ENCODE measurements at regions not wholly inside any gene's neighbourhood (a gene's known extent, or its start where the extent isn't known, plus 50 kb on each side); places are given as distances from the start of the nearest gene placed in this dataset.

DNA sequence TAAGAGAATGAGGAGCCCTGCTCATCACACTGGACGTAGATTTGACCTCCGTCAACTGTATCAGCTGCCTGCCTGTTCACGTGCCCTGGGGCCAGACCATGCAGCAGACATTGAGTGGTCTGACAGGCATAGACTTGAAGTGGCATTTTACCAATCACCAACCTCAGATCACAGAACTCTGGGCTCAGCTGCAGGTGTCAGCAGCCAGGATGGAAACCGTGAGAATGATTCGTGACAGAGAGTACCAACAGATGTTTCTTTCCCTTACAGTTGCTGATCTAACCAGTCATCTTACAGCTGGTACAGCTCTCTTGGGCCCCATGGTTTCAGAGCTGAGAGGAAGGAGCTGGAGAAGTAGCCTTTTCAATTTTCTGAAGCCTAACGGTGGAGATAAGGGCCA is 148.9 kb downstream of the EN1 start:
- DNase-seq, result no peak

DNA sequence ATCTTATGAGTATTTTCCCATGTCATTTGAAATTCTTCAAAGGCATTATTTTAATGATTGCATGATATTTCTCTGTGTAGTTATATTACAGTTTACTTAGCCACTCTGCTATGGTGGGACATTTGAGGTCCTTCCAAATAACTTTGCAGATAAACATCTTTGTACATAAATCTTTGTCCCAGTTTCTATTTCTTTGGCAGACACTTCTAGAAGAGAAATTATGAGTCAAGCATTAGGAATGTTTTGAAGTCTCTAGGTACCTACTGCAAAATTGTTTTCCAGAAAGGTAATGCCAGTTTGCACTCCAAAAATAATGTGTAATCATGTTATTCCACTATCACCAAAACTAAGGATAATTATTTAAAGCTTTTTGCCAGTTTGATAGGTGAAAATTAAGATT is 149.7 kb downstream of the EN1 start:
- DNase-seq, result no peak

DNA sequence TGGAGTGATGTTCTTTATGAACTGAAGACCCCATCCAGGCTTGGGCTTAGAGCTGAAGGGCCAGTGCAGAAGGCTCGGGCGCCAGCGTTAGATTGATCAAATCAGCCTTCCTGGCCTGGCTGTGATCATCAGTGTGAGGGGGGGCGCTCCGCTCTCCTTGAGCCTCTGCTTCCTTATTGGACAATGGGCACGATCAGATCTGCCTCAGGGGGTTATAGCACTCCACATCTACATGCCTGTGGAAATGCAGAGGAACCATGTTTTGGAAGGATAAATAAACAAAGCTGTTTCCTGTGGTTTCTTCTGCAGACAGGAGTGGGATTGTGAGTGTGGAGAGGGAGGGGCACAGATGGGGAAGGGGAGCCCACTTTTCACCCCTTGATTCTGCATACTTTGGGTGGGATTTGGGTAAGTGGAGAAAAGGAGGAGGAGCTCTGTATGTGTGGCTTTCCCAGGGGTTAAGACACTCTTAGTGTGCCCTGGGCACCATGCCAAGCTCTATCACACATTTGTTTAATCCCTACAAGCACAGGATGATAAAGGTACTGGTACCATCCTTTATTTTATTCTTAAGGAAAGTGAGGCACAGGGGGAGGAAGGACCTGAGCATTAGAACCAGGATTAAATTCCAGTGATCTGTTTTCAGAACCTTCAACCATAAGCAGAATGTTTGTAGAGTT is 150.5 kb downstream of the EN1 start:
- no peak for DNase-seq

- DNase-seq, result no peak
Observed at GRCh38 chr2:118693287-118693822, 154.1 kb downstream of the EN1 start.

- no peak for DNase-seq
Observed at GRCh38 chr2:118689874-118690273, 157.6 kb downstream of the EN1 start.

DNA sequence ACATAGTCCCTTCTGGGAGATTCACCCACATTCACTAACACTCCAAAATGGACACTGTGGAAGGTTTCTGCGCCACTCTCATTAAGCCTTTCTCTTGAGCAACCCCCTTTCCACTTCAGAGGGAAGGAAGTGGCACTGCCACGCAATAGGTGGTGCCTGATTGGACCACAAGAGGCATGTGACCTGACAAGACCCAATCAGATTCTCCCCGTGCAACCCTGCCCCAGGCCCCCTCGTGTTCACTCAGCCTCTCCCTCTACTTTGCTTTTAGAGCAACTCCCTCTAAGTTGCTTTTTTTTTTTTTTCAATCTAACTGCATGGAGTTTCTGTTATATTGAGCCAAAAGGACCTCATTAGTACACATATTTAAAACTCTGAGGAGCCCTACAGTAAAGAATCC is 158.0 kb downstream of the EN1 start:
- DNase-seq, result no peak

GRCh38 chr2:118689033-118689432 is 158.4 kb downstream of the EN1 start:
- no peak for DNase-seq

GRCh38 chr2:118687698-118688097 is 159.8 kb downstream of the EN1 start:
- no peak for DNase-seq

DNA sequence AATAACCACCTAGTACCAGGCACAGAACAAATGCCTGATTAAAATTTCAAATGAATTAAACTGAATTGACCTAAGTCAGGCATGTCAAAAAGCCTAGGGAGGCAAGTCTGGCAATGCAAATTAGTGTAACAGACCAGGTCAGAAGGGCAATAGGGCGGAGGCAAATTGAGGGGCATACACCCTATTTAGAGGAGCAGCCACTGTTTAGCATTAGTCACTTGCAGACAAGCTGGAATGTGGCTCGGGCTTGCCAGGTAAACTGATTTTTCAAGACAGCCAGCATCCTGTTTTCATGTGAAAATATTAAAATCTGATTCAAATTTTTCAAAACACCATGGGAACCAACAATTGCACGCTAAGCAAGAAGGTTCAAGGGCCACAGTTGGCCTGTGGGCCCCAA is 160.3 kb downstream of the EN1 start:
- DNase-seq, result no peak

DNA sequence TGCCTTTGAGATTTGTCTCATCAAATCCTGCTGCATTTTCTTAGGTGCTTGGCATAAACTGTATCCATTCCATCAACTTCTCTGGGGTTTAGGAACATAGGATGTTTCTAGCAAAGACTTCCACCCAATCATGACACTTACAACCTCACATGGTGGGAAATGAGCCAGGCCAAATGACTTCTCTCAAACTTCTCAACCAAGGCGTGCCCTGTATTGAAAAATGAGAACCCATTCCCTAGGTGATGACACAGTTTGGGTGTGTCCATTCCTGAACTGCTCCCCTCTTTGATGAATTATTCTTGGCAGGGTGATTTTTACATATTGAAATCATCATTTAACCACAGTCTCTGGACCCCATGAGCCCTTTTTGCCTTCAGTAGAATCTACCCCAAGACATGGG is 161.1 kb downstream of the EN1 start:
- DNase-seq, result no peak

GRCh38 chr2:118683460-118683859 is 164.0 kb downstream of the EN1 start:
- no peak for DNase-seq

DNA sequence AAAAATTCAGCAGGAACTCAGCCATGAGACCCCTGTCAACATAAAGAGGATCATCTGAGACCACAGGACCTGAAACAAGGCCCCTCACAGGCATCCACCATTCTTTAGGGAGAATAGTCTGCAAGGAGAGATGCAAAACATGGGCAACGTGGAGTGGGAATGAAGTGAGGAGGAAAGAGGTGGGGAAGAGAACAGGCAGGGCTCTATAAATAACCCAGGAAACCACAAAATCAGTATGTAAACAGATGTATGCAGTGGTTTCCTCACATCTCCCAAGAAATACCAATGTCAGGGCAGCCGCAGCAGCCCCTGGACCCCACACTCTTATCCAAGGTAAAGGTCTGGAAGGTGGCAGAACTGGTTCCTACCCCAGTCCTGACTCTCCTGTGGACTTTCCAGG is 168.5 kb downstream of the EN1 start:
- no peak for DNase-seq

DNA sequence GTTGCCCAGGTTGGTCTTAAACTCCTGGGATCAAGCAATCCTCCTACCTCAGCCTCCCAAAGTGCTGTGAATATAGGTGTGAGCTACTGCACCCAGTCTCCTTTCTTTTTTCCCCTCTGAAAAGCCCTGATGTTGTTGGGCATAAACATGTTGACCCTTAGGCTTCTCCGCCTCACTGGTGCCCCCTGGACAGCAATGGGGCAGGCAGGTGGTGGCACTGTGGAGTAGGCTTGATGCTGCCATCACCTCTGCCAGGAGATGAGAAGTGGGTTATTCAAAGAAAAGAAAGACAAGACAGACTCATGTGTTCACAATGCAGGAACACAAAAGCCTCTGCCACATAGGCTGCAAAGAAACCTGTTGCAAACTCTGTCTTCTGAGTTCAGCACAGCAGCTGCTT is 169.9 kb downstream of the EN1 start:
- DNase-seq, result no peak

GRCh38 chr2:118675531-118675930 is 171.9 kb downstream of the EN1 start:
- DNase-seq, result no peak

DNA sequence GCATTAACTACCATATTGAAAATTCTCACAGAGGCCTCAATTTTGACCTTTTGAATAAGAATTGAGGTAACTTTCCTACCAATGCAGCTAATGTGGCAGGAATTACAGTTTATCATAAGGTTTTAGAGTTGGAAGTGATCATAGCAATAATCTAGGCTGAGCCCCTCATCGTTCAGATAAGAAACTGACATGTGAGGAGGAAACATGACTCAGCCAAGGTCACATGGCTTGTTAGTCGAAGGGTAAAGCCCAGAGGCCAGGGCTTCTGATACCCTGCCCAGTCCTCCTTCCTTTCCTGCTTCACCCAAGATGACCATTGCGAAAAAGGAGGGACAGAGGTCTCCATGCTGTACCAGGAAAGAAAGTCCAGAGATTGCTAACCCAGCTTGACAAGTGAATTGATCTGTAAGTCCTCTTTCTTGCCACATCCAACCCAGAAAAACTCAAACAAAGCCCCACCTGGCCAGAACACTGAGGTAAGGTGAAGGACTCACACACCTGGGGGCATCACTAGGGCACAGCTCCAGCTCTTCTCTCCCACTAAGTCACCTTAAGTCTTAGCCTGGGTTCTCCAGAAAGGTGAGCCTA is 174.8 kb downstream of the EN1 start:
- no peak for DNase-seq

GRCh38 chr2:118671701-118672454 is 175.6 kb downstream of the EN1 start:
- DNase-seq, result no peak

DNA sequence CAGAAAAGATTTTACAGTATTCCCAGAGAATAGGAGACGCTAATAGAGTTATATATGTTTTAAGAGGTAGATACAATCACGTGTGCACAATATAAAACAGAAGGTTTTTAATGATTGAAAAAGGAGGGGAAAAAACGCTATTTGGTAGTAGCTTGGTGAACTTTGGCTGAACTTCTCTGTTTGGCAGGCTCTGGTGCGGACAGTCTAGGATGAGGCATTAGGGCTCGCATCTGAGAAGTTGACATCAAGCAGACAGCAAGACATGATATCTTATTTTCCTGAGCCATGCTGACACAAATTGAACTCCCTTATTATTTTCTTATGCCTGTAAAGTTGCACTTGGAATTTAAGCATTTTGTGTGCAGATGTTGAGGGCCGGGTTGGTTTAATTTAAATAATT is 176.6 kb downstream of the EN1 start:
- DNase-seq, result no peak

- DNase-seq, result no peak
Observed at GRCh38 chr2:118670276-118670675, 177.2 kb downstream of the EN1 start.

- DNase-seq, result no peak
Observed at GRCh38 chr2:118669654-118670053, 177.8 kb downstream of the EN1 start.

DNA sequence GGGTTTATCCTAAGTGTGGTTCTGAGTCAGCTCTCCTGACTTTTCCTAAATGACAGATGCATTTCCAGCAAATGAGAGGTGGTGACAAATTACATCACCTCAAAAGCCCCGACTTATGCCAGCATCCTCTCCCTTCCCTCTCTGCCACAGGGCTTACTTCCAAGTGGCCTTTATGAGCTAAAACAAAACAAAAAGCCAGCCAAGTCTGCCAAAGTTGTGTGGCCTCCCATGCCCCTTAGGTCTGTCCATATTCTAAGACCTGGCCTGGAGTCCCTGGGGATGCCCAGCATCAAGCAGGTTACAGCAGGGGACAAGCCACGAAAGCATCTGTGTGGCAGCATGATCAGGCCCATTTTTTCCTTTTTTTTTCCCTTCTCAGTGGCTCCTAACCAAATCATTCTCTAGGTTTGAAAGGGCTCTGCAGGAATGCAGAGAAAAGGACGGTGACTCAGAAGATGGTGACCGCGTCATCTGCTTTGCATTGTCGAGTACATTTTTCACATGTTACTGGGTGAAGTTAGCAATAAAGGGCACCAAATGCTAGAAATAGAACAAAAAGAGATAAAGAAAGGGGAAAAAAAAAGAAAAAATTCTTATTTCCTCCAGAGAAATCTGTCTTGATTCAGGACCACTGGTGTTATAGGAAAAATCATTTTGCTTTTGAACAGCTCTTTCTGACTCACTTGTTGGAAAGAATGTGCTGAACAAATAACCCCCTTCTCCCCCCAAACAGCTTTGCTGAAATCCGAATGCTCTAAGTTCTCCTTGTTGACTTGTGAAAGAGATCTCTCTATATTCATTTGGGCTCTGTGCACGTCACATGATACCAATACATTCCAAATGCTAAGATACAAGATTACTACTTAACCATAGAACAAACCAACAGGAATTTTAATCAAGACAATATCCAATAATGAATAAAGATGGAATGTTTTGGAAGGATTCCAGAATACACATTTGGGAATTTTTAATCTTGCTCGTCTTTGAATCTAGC is 178.7 kb downstream of the EN1 start:
- peak; percentile 1 for DNase-seq

DNA sequence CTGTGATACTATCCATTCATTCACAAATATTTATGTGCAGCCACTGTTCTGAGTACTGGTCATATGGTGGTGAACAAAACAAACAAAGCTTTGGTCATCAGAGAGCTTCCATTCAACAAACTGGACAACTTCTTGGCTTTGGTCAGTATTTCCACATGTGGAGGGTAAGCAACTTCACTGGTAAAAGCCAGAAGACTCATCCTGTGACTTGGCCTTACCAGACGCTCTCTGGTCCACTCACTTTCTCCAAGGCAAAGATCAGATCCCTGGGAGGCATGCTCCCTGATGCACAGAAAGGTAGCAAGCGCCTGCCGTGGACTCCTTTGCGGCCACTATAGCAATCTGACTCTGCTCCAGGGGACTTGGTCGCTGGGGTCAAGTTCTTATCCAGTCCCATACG is 179.5 kb downstream of the EN1 start:
- no peak for DNase-seq

- no peak for DNase-seq
Observed at GRCh38 chr2:118667348-118667747, 180.1 kb downstream of the EN1 start.

Data from renal pelvis (tissue), 1 donor.